GM12878 (cell line): ENCODE measurements at regions not wholly inside any gene's neighbourhood (a gene's known extent, or its start where the extent isn't known, plus 50 kb on each side); places are given as distances from the start of the nearest gene placed in this dataset.

ENCODE experiments used
- ATF2 ChIP-seq: IDR thresholded peaks from 2 replicates; pipeline ENCODE4 v1.6.1; 2012; ENCODE audit warnings: low read length, inconsistent platforms
- GABPA ChIP-seq: IDR thresholded peaks from 2 replicates; pipeline ENCODE4 v1.6.1; 2014; ENCODE audit warnings: antibody characterized with exemption, low read depth, mild to moderate bottlenecking, inconsistent platforms
- MAX ChIP-seq: IDR thresholded peaks from 2 replicates; pipeline ENCODE4 v1.6.1; 2012; ENCODE audit warnings: low read depth, low read length, improper control_type of control experiment
- MLLT1 ChIP-seq: fragments of 450-650 bp; IDR thresholded peaks from 2 replicates; pipeline ENCODE4 v1.6.1; 2016; ENCODE audit warnings: mild to moderate bottlenecking
- RFX5 ChIP-seq: IDR thresholded peaks from 2 replicates; pipeline ENCODE4 v1.6.1; 2011; ENCODE audit warnings: low read depth, low read length, improper control_type of control experiment
- TCF3 ChIP-seq: IDR thresholded peaks from 2 replicates; pipeline ENCODE4 v1.6.1; 2012; ENCODE audit warnings: low read depth, mild to moderate bottlenecking, low read length, borderline replicate concordance; ENCODE audit not compliant: insufficient read depth
- TCF7 ChIP-seq: IDR thresholded peaks from 2 replicates; pipeline ENCODE4 v1.6.1; 2014; ENCODE audit warnings: antibody characterized with exemption, borderline replicate concordance
- ZBTB33 ChIP-seq: fragments of 450-650 bp; IDR thresholded peaks from 2 replicates; pipeline ENCODE4 v1.6.1; 2017; ENCODE audit warnings: mild to moderate bottlenecking

- TF ChIP-seq MAX, result no peak
- TF ChIP-seq MLLT1, result no peak
- TF ChIP-seq GABPA, result no peak
- no peak for TF ChIP-seq TCF7
- TF ChIP-seq ZBTB33, result no peak
- TF ChIP-seq RFX5, result no peak
- no peak for TF ChIP-seq ATF2
- TF ChIP-seq TCF3, result no peak
- TF ChIP-seq, all 136 proteins: peak for 0
Measured at GRCh38 chr1:80993154-80993980, 807.4 kb upstream of the ADGRL2 start (continued).
